ENCODE measurements at regions not wholly inside any gene's neighbourhood (a gene's known extent, or its start where the extent isn't known, plus 50 kb on each side); places are given as distances from the start of the nearest gene placed in this dataset.
A peak's percentile ranks its signal among the peaks of the same experiment; 100 is the strongest.
"Not testable (repeated sequence)": the region's sequence is repeated elsewhere in the genome, so short reads cannot be mapped to it uniquely, and the experiment has no call there.

DNA sequence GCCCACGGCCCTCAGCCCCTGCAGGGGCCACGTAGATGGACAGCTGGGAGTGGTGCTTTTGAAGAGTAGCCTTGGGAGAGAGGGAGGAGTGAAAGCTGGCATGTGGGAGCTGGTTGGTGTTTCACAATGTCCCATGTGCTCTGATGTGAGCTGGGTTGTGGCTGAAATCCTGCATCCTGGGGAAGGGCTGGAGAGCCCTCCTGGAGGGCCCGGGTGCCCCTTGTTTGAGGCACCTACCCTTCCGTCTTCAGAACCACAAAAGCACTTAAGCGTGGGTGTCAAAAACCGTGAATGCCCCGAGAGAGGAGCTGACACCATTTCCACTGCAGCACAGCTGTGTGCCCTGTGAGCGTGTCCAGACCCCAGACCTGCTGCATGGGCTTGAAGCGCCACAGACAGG is 199.1 kb upstream of the ZNF618 start:
- peaks cover 40% of the 10 kb centered on the region for H3K27me3 Mint-ChIP-seq
- H3K4me1 Mint-ChIP-seq, result peaks cover 2% of the 10 kb centered on the region
- no peak overlapping the region for H3K4me3 Mint-ChIP-seq
- no peak overlapping the region for H3K27ac Mint-ChIP-seq
- H3K36me3 Mint-ChIP-seq, result no peaks in the 10 kb centered on the region
- H3K9me3 Mint-ChIP-seq, result peaks cover 2% of the 10 kb centered on the region
- ATAC-seq (ENCODE audit: low read depth) (no peak), DNase-seq (ENCODE audit: low spot score in 2 of 2) (no peak)

DNA sequence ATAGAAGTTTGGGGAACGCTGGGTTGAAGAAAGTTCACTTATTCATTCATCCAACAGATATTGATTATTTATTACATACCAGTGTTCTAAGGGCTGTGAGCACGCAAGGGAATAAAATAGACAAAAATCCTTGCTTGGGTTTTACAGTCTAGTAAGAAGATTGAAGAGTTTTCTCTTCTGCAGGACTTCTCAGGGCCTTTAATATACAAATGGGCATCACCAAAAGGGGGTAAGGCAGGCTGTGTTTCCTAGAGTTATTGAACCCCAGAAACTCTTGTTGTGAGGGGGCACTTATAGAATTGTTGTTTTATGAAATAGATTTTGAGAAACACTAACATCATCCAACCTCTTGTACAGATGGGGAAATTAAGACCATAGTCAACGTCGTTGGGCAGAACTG is 198.5 kb upstream of the ZNF618 start:
- Mint-ChIP-seq H3K4me3 (no peak overlapping the region), H3K27me3 (peaks cover 38% of the 10 kb centered on the region), H3K4me1 (peaks cover 2% of the 10 kb centered on the region), H3K36me3 (no peaks in the 10 kb centered on the region), H3K27ac (no peak overlapping the region), H3K9me3 (peaks cover 2% of the 10 kb centered on the region)
- DNase-seq (ENCODE audit: low spot score in 2 of 2) (no peak), ATAC-seq (ENCODE audit: low read depth) (no peak)

- no peaks in the 10 kb centered on the region for H3K36me3 Mint-ChIP-seq
- DNase-seq (ENCODE audit: low spot score in 2 of 2) (no peak), ATAC-seq (ENCODE audit: low read depth) (no peak)
- H3K4me1 Mint-ChIP-seq, result peaks cover 2% of the 10 kb centered on the region
- no peak overlapping the region for H3K27ac Mint-ChIP-seq
- peaks cover 2% of the 10 kb centered on the region for H3K9me3 Mint-ChIP-seq
- peaks cover 38% of the 10 kb centered on the region for H3K27me3 Mint-ChIP-seq
- no peak overlapping the region for H3K4me3 Mint-ChIP-seq
These were observed 197.8 kb upstream of the ZNF618 start for GRCh38 chr9:113678119-113678858.

GRCh38 chr9:113678859-113679256 is 197.3 kb upstream of the ZNF618 start:
- Mint-ChIP-seq H3K9me3 (peaks cover 2% of the 10 kb centered on the region), H3K27ac (no peak overlapping the region), H3K36me3 (no peaks in the 10 kb centered on the region), H3K4me3 (no peak overlapping the region), H3K27me3 (peaks cover 36% of the 10 kb centered on the region), H3K4me1 (peaks cover 2% of the 10 kb centered on the region)
- DNase-seq (ENCODE audit: low spot score in 2 of 2), result no peak
- ATAC-seq (ENCODE audit: low read depth), result no peak

DNA sequence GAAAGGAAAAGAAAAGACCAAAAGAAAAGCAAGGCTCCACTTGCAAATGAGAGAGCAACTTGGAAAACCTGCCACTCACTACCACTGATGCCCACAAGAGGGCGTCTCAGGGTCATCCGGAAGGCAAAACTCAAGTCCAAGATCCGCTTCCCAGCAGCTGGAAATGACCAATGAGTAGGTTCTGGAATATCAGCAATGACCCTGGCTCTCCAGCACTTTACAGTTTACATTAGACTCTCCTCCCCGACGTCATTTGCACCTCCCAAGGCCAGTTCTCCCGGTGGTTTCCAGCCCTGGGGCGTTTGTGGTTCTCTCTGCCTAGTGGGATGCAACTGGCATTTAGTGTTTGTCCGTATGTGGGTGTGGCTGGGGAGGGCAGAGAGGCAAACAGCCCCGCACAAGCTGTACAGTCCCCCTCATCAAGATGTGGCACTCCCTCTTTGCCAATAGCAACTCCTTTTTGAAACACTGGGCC is 193.8 kb upstream of the ZNF618 start:
- H3K4me1 Mint-ChIP-seq, result no peaks in the 10 kb centered on the region
- no peak overlapping the region for H3K27ac Mint-ChIP-seq
- peaks cover 10% of the 10 kb centered on the region for H3K9me3 Mint-ChIP-seq
- H3K4me3 Mint-ChIP-seq, result no peak overlapping the region
- peaks cover 46% of the 10 kb centered on the region for H3K27me3 Mint-ChIP-seq
- H3K36me3 Mint-ChIP-seq, result peaks cover 1% of the 10 kb centered on the region
- ATAC-seq (ENCODE audit: low read depth) (no peak), DNase-seq (ENCODE audit: low spot score in 2 of 2) (peak; percentile 16 to 35)

DNA sequence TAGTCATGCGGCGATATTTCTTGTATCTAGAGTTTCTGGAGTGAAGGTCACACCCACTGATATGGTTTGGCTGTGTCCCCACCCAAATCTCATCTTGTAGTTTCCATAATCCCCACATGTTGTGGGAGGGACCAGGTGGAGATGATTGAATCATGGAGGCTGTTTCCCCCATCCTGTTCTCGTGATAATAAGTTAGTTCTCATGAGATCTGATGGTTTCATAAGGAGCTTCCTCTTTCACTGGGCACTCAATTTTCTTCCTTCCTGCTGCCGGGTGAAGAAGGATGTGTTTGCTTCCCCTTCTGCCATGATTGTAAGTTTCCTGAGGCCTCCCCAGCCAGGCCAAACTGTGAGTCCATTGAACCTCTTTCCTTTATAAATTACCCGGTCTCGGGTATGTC is 190.5 kb upstream of the ZNF618 start:
- not testable (repeated sequence) for H3K4me1 Mint-ChIP-seq; H3K27ac Mint-ChIP-seq; H3K36me3 Mint-ChIP-seq; DNase-seq (ENCODE audit: low spot score in 2 of 2); H3K4me3 Mint-ChIP-seq; ATAC-seq (ENCODE audit: low read depth); H3K9me3 Mint-ChIP-seq
- H3K27me3 Mint-ChIP-seq, result peaks cover 35% of the 10 kb centered on the region

DNA sequence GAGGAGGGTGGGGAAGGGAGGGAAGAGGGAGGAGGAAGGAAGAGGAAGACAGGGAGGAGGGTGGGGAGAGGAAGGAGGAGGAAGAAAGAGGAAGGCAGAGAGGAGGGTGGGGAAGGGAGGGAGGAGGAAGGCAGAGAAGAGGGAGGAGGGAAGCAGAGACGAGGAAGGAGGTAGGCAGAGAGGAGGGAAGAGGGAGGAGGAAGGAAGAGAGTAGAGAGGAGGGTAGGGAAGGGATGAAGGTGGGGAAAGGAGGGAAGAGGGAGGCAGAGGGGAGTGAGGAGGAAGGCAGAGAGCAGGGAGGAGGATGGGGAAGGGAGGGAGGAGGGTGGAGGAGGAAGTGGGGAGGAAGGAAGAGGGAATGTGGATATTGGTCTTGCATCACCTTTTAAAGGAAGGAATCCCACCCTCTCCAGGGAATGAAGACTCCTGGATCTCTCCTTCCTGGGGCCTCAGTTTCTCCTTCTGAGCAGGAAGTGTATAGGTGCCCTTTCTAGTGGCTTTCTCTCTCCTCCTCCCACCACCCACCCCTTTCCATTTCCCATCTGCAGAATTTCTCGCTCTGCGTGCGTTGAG is 188.9 kb upstream of the ZNF618 start:
- Mint-ChIP-seq H3K4me3 (no peak overlapping the region), H3K27ac (no peak overlapping the region), H3K36me3 (peaks cover 1% of the 10 kb centered on the region)

GRCh38 chr9:113687680-113688371 is 188.3 kb upstream of the ZNF618 start:
- peaks cover 8% of the 10 kb centered on the region for H3K9me3 Mint-ChIP-seq
- DNase-seq (ENCODE audit: low spot score in 2 of 2) (no peak), ATAC-seq (ENCODE audit: low read depth) (no peak)
- peaks cover 3% of the 10 kb centered on the region for H3K4me1 Mint-ChIP-seq
- no peak overlapping the region for H3K4me3 Mint-ChIP-seq
- peaks cover 1% of the 10 kb centered on the region for H3K36me3 Mint-ChIP-seq
- H3K27me3 Mint-ChIP-seq, result peaks cover 29% of the 10 kb centered on the region
- H3K27ac Mint-ChIP-seq, result no peak overlapping the region

More for the DNA sequence above, 188.9 kb upstream of the ZNF618 start:
- peaks cover 3% of the 10 kb centered on the region for H3K4me1 Mint-ChIP-seq
- H3K27me3 Mint-ChIP-seq, result peaks cover 29% of the 10 kb centered on the region
- no peak for DNase-seq (ENCODE audit: low spot score in 2 of 2)
- H3K9me3 Mint-ChIP-seq, result peaks cover 8% of the 10 kb centered on the region
- no peak for ATAC-seq (ENCODE audit: low read depth)

GRCh38 chr9:113690055-113690740 is 185.9 kb upstream of the ZNF618 start:
- H3K27ac Mint-ChIP-seq, result no peak overlapping the region
- DNase-seq (ENCODE audit: low spot score in 2 of 2) (no peak), ATAC-seq (ENCODE audit: low read depth) (no peak)
- peaks cover under 1% of the 10 kb centered on the region for H3K36me3 Mint-ChIP-seq
- no peak overlapping the region for H3K4me3 Mint-ChIP-seq
- peaks cover 5% of the 10 kb centered on the region for H3K9me3 Mint-ChIP-seq
- peaks cover 24% of the 10 kb centered on the region for H3K27me3 Mint-ChIP-seq
- H3K4me1 Mint-ChIP-seq, result peaks cover 3% of the 10 kb centered on the region

- Mint-ChIP-seq H3K4me3 (no peak overlapping the region), H3K36me3 (peaks cover 1% of the 10 kb centered on the region), H3K9me3 (peaks cover 8% of the 10 kb centered on the region), H3K4me1 (peaks cover 3% of the 10 kb centered on the region), H3K27me3 (peaks cover 14% of the 10 kb centered on the region), H3K27ac (no peak overlapping the region)
- DNase-seq (ENCODE audit: low spot score in 2 of 2), result no peak
- ATAC-seq (ENCODE audit: low read depth), result no peak
These were observed 183.9 kb upstream of the ZNF618 start for GRCh38 chr9:113692256-113692655.

DNA sequence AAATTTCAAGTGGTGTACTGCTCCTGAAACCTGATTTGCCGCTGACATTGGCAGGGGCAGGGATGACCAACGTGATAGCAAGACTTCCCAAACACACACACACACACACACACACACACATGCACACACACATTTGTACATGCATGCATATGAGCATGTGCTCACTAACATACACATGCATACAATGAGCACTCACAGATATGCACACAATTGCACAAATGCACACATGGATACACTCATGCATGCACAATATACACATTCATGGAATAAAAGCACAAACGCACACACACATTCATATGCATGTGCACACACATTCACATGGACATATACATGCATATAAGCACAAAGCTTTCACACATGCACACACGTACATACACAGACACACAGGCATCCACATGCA is 181.2 kb upstream of the ZNF618 start:
- Mint-ChIP-seq H3K4me3 (no peak overlapping the region), H3K4me1 (peaks cover 2% of the 10 kb centered on the region), H3K27me3 (peaks cover 8% of the 10 kb centered on the region), H3K27ac (no peak overlapping the region), H3K9me3 (peaks cover 8% of the 10 kb centered on the region), H3K36me3 (peaks cover 1% of the 10 kb centered on the region)
- ATAC-seq (ENCODE audit: low read depth) (no peak), DNase-seq (ENCODE audit: low spot score in 2 of 2) (no peak)

DNA sequence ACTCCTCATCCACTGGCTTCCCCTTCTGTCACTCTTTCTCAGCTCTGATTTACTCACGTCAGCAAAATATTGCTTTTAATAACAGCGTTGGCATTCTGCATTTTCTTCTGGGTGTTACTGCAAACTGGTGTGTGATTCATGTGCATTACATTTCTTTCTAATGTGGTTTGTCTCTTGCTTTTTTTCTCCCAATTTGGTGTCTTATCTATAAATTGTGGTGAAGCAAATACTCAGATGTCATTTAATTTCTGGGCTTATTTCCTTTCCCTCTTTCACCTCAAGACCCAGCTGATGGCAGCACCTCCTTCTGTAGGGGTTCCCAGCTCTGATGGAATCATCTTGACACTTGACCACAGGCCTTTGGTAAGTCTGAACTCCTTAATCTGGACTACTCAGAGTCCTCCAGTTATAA is 180.7 kb upstream of the ZNF618 start:
- Mint-ChIP-seq H3K4me3 (no peak overlapping the region), H3K4me1 (no peaks in the 10 kb centered on the region), H3K9me3 (peaks cover 8% of the 10 kb centered on the region), H3K27ac (no peak overlapping the region), H3K36me3 (peaks cover 1% of the 10 kb centered on the region), H3K27me3 (peaks cover 8% of the 10 kb centered on the region)
- DNase-seq (ENCODE audit: low spot score in 2 of 2) (no peak), ATAC-seq (ENCODE audit: low read depth) (no peak)

DNA sequence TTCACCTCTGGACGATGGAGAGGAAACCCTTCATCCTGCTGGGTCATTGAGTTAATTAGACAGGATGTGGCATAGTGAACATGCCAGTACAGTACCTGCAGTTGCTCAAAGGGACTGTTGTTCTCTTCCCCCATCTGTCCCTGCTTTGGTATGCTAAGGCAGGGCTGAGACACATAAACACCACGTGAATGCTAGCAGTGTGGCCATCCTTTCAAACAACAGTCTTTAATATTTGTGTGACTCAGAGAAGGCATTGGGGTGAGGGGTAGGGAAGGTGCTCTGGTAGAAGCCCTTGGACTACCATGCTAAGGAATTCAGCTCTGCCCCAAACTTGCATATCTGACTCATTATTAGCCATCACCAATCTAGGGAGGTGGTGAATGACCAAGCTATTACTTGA is 180.2 kb upstream of the ZNF618 start:
- H3K4me3 Mint-ChIP-seq, result no peak overlapping the region
- H3K4me1 Mint-ChIP-seq, result no peaks in the 10 kb centered on the region
- H3K27ac Mint-ChIP-seq, result no peak overlapping the region
- no peak for ATAC-seq (ENCODE audit: low read depth)
- no peak for DNase-seq (ENCODE audit: low spot score in 2 of 2)
- H3K9me3 Mint-ChIP-seq, result peaks cover 8% of the 10 kb centered on the region
- peaks cover 1% of the 10 kb centered on the region for H3K36me3 Mint-ChIP-seq
- H3K27me3 Mint-ChIP-seq, result peaks cover 8% of the 10 kb centered on the region

Data from memory B cell (primary cell).